Mesendoderm (in vitro differentiated cells): ENCODE measurements at regions not wholly inside any gene's neighbourhood (a gene's known extent, or its start where the extent isn't known, plus 50 kb on each side); places are given as distances from the start of the nearest gene placed in this dataset.
"Not testable (repeated sequence)": the region's sequence is repeated elsewhere in the genome, so short reads cannot be mapped to it uniquely, and the experiment has no call there.

Experiments used
- DNase-seq: peaks from one replicate; pipeline ENCODE4 v3.0.0; 2013
- H2AK5ac ChIP-seq: 2 replicates; pipeline ENCODE4 v1.6.1; 2013; ENCODE audit warnings: low read length, inconsistent platforms
- H2BK120ac ChIP-seq: 2 replicates; pipeline ENCODE4 v1.6.1; 2013; ENCODE audit warnings: low read depth, mild to moderate bottlenecking, low read length, moderate library complexity, mixed read lengths
- H2BK15ac ChIP-seq: replicated peaks from 2 replicates; pipeline ENCODE4 v1.6.1; 2013; ENCODE audit warnings: low read depth, mild to moderate bottlenecking, moderate library complexity
- H2BK5ac ChIP-seq: 2 replicates; pipeline ENCODE4 v1.6.1; 2013; ENCODE audit warnings: low read length, inconsistent platforms
- H3K18ac ChIP-seq: 2 replicates; pipeline ENCODE4 v1.6.1; 2013; ENCODE audit warnings: mild to moderate bottlenecking, low read length, mixed read lengths
- H3K23ac ChIP-seq: one replicate; pipeline ENCODE4 v1.6.1; 2013; ENCODE audit warnings: low read length
- H3K27ac ChIP-seq: 2 replicates; pipeline ENCODE4 v1.5.1; 2013; ENCODE audit warnings: low read depth, mild to moderate bottlenecking, inconsistent platforms, low read length, moderate library complexity
- H3K27me3 ChIP-seq: 2 replicates; pipeline ENCODE4 v1.6.1; 2013; ENCODE audit warnings: low read length, control low read depth, mild to moderate bottlenecking, inconsistent platforms; ENCODE audit not compliant: insufficient read depth, poor library complexity
- H3K36me3 ChIP-seq: 2 replicates; pipeline ENCODE4 v1.6.1; 2013; ENCODE audit warnings: low read length, inconsistent platforms; ENCODE audit not compliant: control insufficient read depth, insufficient read depth
- H3K4ac ChIP-seq: one replicate; pipeline ENCODE4 v1.6.1; 2013; ENCODE audit warnings: low read depth, mild to moderate bottlenecking, low read length, moderate library complexity
- H3K4me1 ChIP-seq: 2 replicates; pipeline ENCODE4 v1.6.1; 2013; ENCODE audit warnings: low read depth, low read length, inconsistent platforms; ENCODE audit not compliant: control insufficient read depth
- H3K4me2 ChIP-seq: 2 replicates; pipeline ENCODE4 v1.6.1; 2013; ENCODE audit warnings: low read length
- H3K4me3 ChIP-seq: 2 replicates; pipeline ENCODE4 v1.5.1; 2013; ENCODE audit warnings: mild to moderate bottlenecking, low read length
- H3K56ac ChIP-seq: one replicate; pipeline ENCODE4 v1.6.1; 2013; ENCODE audit warnings: low read length
- H3K79me1 ChIP-seq: 2 replicates; pipeline ENCODE4 v1.6.1; 2013; ENCODE audit warnings: low read length, inconsistent platforms
- H3K79me2 ChIP-seq: 2 replicates; pipeline ENCODE4 v1.6.1; 2013; ENCODE audit warnings: mild to moderate bottlenecking, low read length; ENCODE audit not compliant: control insufficient read depth, insufficient read depth
- H3K9ac ChIP-seq: 2 replicates; pipeline ENCODE4 v1.6.1; 2013; ENCODE audit warnings: low read length, inconsistent platforms
- H4K5ac ChIP-seq: one replicate; pipeline ENCODE4 v1.6.1; 2013; ENCODE audit warnings: low read length
- H4K8ac ChIP-seq: one replicate; pipeline ENCODE4 v1.6.1; 2013; ENCODE audit warnings: low read depth, mild to moderate bottlenecking, control low read depth, low read length, moderate library complexity
- WGBS: extraction: QIAGEN DNeasy Blood & Tissue Kit; methylation state at CpG from one replicate; pipeline ENCODE4 v1.1.7; 2013; ENCODE audit warnings: low lambda C conversion rate, missing lambda C conversion rate; ENCODE audit not compliant: insufficient coverage; ENCODE audit errors: extremely low coverage; 5-methylcytosine and 5-hydroxymethylcytosine counted together

- no peak overlapping the region for H3K4ac ChIP-seq
- DNase-seq, result no peak
- no CpG with 5 or more reads among the region's 3 CpGs for WGBS
- H2BK120ac ChIP-seq, result no peak overlapping the region
- H3K23ac ChIP-seq, result no peak overlapping the region
- H3K9ac ChIP-seq, result no peak overlapping the region
- no peak overlapping the region for H3K4me3 ChIP-seq
- H3K79me2 ChIP-seq, result no peaks in the 10 kb centered on the region
- H3K4me1 ChIP-seq, result no peaks in the 10 kb centered on the region
- H3K79me1 ChIP-seq, result no peaks in the 10 kb centered on the region
- H3K27me3 ChIP-seq, result no peaks in the 10 kb centered on the region
- no peak overlapping the region for H2AK5ac ChIP-seq
- H3K27ac ChIP-seq, result no peak overlapping the region
- no peak overlapping the region for H2BK15ac ChIP-seq
- no peak overlapping the region for H2BK5ac ChIP-seq
- H4K8ac ChIP-seq, result no peak overlapping the region
- no peaks in the 10 kb centered on the region for H3K36me3 ChIP-seq
- H4K5ac ChIP-seq, result no peak overlapping the region
- H3K4me2 ChIP-seq, result no peak overlapping the region
- H3K56ac ChIP-seq, result no peak overlapping the region
- no peak overlapping the region for H3K18ac ChIP-seq
Measured at GRCh38 chr4:128542047-128542446, 254.4 kb upstream of the PGRMC2 start.

- H2AK5ac ChIP-seq, result no peak overlapping the region
- no peak overlapping the region for H3K4me3 ChIP-seq
- H3K79me1 ChIP-seq, result no peaks in the 10 kb centered on the region
- no peak overlapping the region for H3K27ac ChIP-seq
- no peak overlapping the region for H2BK15ac ChIP-seq
- no peak overlapping the region for H2BK5ac ChIP-seq
- no peak overlapping the region for H4K5ac ChIP-seq
- no peaks in the 10 kb centered on the region for H3K79me2 ChIP-seq
- no CpG with 5 or more reads among the region's 3 CpGs for WGBS
- H2BK120ac ChIP-seq, result no peak overlapping the region
- no peaks in the 10 kb centered on the region for H3K4me1 ChIP-seq
- H3K4ac ChIP-seq, result no peak overlapping the region
- H3K4me2 ChIP-seq, result no peak overlapping the region
- H3K18ac ChIP-seq, result no peak overlapping the region
- no peak overlapping the region for H3K56ac ChIP-seq
- H3K36me3 ChIP-seq, result no peaks in the 10 kb centered on the region
- DNase-seq, result no peak
- no peak overlapping the region for H3K9ac ChIP-seq
- no peak overlapping the region for H3K23ac ChIP-seq
- no peaks in the 10 kb centered on the region for H3K27me3 ChIP-seq
- no peak overlapping the region for H4K8ac ChIP-seq
Measured at GRCh38 chr4:128540122-128540521, 252.5 kb upstream of the PGRMC2 start.

- Histone ChIP-seq H2BK15ac (no peak overlapping the region), H3K4me1 (no peaks in the 10 kb centered on the region), H4K8ac (no peak overlapping the region), H3K18ac (no peak overlapping the region), H3K79me1 (no peaks in the 10 kb centered on the region), H3K4ac (no peak overlapping the region), H2AK5ac (no peak overlapping the region), H4K5ac (no peak overlapping the region), H3K4me2 (no peak overlapping the region), H3K79me2 (no peaks in the 10 kb centered on the region), H3K23ac (no peak overlapping the region), H3K9ac (no peak overlapping the region), H3K36me3 (no peaks in the 10 kb centered on the region), H2BK120ac (no peak overlapping the region), H3K27me3 (no peaks in the 10 kb centered on the region), H2BK5ac (no peak overlapping the region), H3K56ac (no peak overlapping the region), H3K4me3 (no peak overlapping the region), H3K27ac (no peak overlapping the region)
- WGBS, result no CpG with 5 or more reads among the region's 13 CpGs
- DNase-seq, result no peak
Measured at GRCh38 chr4:128538111-128538882, 250.7 kb upstream of the PGRMC2 start.

- no peak overlapping the region for H4K5ac ChIP-seq
- H4K8ac ChIP-seq, result no peak overlapping the region
- no peak for DNase-seq
- no peak overlapping the region for H3K4me3 ChIP-seq
- no peak overlapping the region for H3K56ac ChIP-seq
- no peaks in the 10 kb centered on the region for H3K79me1 ChIP-seq
- no peak overlapping the region for H3K27ac ChIP-seq
- H2BK5ac ChIP-seq, result no peak overlapping the region
- no peak overlapping the region for H2BK120ac ChIP-seq
- H3K18ac ChIP-seq, result no peak overlapping the region
- no peak overlapping the region for H3K4ac ChIP-seq
- no peak overlapping the region for H2AK5ac ChIP-seq
- no peaks in the 10 kb centered on the region for H3K79me2 ChIP-seq
- H3K23ac ChIP-seq, result no peak overlapping the region
- no peaks in the 10 kb centered on the region for H3K36me3 ChIP-seq
- H3K4me1 ChIP-seq, result no peaks in the 10 kb centered on the region
- H3K4me2 ChIP-seq, result no peak overlapping the region
- H3K9ac ChIP-seq, result no peak overlapping the region
- no peaks in the 10 kb centered on the region for H3K27me3 ChIP-seq
- WGBS, result no CpG with 5 or more reads among the region's 1 CpG
- H2BK15ac ChIP-seq, result no peak overlapping the region
Measured at GRCh38 chr4:128536746-128537145, 249.1 kb upstream of the PGRMC2 start.

GRCh38 chr4:128535510-128535909 lies 247.9 kb upstream of the PGRMC2 start:
- not testable (repeated sequence) for H3K27ac ChIP-seq, H3K79me1 ChIP-seq, H3K27me3 ChIP-seq, H3K4me2 ChIP-seq, H3K4ac ChIP-seq, H3K9ac ChIP-seq, H4K5ac ChIP-seq, H4K8ac ChIP-seq, H2BK5ac ChIP-seq, H3K4me1 ChIP-seq, H3K56ac ChIP-seq, H3K18ac ChIP-seq, H2AK5ac ChIP-seq, H3K4me3 ChIP-seq, H2BK120ac ChIP-seq, H3K79me2 ChIP-seq, H3K36me3 ChIP-seq, H3K23ac ChIP-seq, H2BK15ac ChIP-seq
- WGBS, result no CpG with 5 or more reads among the region's 4 CpGs
- peak; percentile 38 for DNase-seq
